Upper lobe of right lung (tissue), 1 donor: ENCODE measurements at regions not wholly inside any gene's neighbourhood (a gene's known extent, or its start where the extent isn't known, plus 50 kb on each side); places are given as distances from the start of the nearest gene placed in this dataset.

Experiments used
- ATAC-seq: fragments of 200-7000 bp; cut with Tn5 transposase; one replicate; pipeline ENCODE4 v1.9.1; 2020; ENCODE audit warnings: mild to moderate bottlenecking, moderate library complexity
- DNase-seq: peaks from one replicate; pipeline ENCODE4 v3.0.0-alpha.2; 2020
- H3K27ac ChIP-seq: fragments of 200-600 bp; one replicate; pipeline ENCODE4 v1.8.0; 2022
- H3K27me3 ChIP-seq: fragments of 200-600 bp; one replicate; pipeline ENCODE4 v1.8.0; 2022; ENCODE audit warnings: mild to moderate bottlenecking
- H3K36me3 ChIP-seq: fragments of 200-600 bp; one replicate; pipeline ENCODE4 v1.8.0; 2022
- H3K4me1 ChIP-seq: fragments of 200-600 bp; one replicate; pipeline ENCODE4 v1.8.0; 2022
- H3K4me3 ChIP-seq: fragments of 200-600 bp; one replicate; pipeline ENCODE4 v1.8.0; 2022; ENCODE audit warnings: mild to moderate bottlenecking
- H3K9me3 ChIP-seq: fragments of 200-600 bp; one replicate; pipeline ENCODE4 v1.8.0; 2022
- intact Hi-C: fragments of 100-400 bp; cut with DNase I; formaldehyde crosslinking; loops from one replicate; pipeline ENCODE4 v1.11.0; 2022
- TF ChIP-seq, protein P1 (sequence below): fragments of 200-600 bp; IDR thresholded peaks from one replicate; pipeline ENCODE4 v1.8.0; 2022; ENCODE audit warnings: antibody characterized with exemption
- donor health status: DM: no; HTN: yes; CAD: no; lungs with severe emphysema.

DNA sequence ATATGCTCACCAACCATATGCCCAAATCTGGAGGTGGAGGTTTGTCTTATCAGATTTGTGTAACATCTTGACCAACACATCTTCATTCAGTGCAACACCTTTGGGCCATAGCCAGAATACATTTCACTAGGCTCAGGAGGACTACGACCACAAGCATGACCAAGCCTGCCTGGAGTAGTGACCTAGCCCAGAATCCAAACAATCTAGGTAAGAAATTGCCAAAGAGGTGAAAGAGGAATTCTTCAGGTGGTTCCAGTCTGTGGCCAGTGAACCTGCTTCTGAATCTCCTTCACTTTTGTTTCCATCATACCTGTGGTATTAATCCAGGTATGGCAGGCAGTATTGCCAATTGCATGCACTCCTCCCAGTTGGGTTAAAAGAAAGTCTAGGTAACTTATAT is 112.8 kb upstream of the RAB18 start:
- DNase-seq (no peak), ATAC-seq (no peak)
- H3K9me3 ChIP-seq: no peaks in the 10 kb centered on the region
- H3K27me3 ChIP-seq: no peaks in the 10 kb centered on the region
- TF ChIP-seq, protein P1, sequence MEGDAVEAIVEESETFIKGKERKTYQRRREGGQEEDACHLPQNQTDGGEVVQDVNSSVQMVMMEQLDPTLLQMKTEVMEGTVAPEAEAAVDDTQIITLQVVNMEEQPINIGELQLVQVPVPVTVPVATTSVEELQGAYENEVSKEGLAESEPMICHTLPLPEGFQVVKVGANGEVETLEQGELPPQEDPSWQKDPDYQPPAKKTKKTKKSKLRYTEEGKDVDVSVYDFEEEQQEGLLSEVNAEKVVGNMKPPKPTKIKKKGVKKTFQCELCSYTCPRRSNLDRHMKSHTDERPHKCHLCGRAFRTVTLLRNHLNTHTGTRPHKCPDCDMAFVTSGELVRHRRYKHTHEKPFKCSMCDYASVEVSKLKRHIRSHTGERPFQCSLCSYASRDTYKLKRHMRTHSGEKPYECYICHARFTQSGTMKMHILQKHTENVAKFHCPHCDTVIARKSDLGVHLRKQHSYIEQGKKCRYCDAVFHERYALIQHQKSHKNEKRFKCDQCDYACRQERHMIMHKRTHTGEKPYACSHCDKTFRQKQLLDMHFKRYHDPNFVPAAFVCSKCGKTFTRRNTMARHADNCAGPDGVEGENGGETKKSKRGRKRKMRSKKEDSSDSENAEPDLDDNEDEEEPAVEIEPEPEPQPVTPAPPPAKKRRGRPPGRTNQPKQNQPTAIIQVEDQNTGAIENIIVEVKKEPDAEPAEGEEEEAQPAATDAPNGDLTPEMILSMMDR: no peak
- H3K36me3 ChIP-seq: no peaks in the 10 kb centered on the region
- no peaks in the 10 kb centered on the region for H3K4me1 ChIP-seq
- H3K4me3 ChIP-seq: no peak overlapping the region
- intact Hi-C loops: no loop called here
- no peak overlapping the region for H3K27ac ChIP-seq

DNA sequence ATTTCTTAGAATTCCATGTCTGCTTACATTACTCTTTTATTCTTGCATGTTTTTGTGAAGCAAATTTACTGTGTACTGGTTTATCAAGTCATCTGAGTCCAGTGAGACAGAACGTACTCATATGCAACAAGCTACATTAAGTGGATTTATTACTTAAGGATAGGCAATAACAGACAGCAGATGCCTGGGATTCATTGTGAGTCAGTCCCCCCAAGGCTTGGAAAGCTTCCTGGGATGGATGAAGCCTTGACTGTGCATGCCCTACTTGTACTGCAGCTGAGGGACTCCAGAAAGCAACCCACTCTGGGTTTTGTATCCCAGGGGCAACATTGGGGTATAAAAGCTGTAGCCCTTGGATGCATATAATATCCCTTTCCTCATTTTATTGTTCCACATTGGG is 113.4 kb upstream of the RAB18 start:
- ATAC-seq (no peak), DNase-seq (no peak)
- Histone ChIP-seq H3K27me3 (no peaks in the 10 kb centered on the region), H3K9me3 (no peaks in the 10 kb centered on the region), H3K4me3 (no peak overlapping the region), H3K27ac (no peak overlapping the region), H3K4me1 (no peaks in the 10 kb centered on the region), H3K36me3 (no peaks in the 10 kb centered on the region)
- intact Hi-C loops: no loop called here
- TF ChIP-seq, protein P1: no peak

DNA sequence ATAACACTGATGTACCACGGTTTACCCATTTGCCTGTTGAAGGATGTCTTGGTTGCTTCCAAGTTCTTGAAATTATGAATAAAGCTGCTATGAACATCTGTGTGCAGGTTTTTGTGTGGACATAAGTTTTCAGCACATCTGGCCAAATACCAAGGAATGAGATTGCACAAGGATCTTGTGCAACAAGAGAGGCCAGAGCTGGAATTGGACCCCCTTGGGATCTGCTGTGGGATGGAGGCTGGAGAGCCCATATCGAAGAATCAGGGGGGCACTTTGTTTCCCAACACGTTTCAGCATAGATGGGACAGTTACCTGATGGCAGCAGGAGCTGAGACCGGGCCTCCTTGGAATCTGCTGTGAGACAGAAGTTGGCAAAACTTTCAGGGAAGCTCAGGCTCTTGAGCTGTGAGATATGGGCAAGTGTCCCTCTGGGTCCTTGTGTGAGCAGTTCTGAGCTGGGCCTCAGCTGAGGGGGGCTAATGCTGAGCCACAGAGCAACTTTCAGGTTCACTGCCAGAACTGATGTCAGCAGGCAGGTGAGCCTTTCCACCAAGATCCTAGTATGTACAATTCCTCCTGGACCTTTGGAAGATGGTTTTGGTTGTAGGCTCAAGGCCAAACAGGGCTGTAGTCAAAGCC is 115.2 kb upstream of the RAB18 start:
- Histone ChIP-seq H3K27ac (no peak overlapping the region), H3K36me3 (no peaks in the 10 kb centered on the region), H3K9me3 (no peaks in the 10 kb centered on the region), H3K4me3 (no peak overlapping the region), H3K4me1 (no peaks in the 10 kb centered on the region), H3K27me3 (no peaks in the 10 kb centered on the region)
- no peak for DNase-seq
- TF ChIP-seq, protein P1: no peak
- no peak for ATAC-seq
- intact Hi-C loops: no loop called here

DNA sequence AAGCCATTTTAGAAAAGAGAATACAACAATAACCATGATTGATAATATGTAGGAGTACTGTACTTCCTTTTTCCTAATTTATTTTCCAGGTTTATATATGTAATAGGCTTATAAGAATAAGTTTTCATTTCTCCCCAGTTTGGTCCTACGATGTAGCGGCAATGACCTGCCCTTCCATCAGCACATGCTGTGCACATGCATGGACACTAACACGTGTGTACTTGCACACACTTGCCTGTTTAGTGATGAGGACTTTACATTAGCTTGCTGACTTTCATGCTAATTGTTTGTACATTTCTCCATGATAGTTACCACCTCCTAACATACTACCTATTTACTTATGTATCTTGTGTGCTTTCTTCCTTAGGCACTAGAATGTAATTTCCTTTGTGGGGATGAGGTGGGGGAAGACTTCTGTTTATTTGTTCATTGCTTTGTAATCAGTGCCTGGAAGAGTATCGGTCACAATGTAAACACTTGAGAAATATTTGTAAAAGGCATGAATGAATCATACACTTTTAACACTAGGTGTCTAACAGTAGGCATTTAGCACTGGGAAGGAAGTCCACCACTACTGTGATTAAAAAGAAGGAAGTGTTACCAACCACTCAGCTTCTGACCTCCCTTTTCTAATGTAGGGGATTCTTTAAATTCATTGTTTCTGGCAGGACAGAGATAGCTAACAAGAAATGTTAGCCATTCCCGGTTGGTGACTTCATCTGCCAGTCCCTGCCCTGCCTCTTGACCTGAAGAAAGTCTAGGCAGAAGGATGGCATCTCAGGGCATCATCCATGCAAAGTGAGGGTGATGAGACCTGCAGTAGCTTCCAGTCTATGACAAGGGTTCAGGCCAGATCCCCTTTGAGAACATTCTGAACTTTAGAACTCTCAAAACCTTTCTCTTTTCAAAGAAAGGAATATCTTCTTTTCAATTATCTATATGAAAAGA is 120.2 kb upstream of the RAB18 start:
- Histone ChIP-seq H3K27ac (no peak overlapping the region), H3K36me3 (no peaks in the 10 kb centered on the region), H3K9me3 (no peaks in the 10 kb centered on the region), H3K27me3 (peaks cover 3% of the 10 kb centered on the region), H3K4me3 (no peak overlapping the region), H3K4me1 (no peaks in the 10 kb centered on the region)
- TF ChIP-seq, protein P1: no peak
- peak; percentile 65 for ATAC-seq
- intact Hi-C loops: no loop called here
- DNase-seq: no peak

DNA sequence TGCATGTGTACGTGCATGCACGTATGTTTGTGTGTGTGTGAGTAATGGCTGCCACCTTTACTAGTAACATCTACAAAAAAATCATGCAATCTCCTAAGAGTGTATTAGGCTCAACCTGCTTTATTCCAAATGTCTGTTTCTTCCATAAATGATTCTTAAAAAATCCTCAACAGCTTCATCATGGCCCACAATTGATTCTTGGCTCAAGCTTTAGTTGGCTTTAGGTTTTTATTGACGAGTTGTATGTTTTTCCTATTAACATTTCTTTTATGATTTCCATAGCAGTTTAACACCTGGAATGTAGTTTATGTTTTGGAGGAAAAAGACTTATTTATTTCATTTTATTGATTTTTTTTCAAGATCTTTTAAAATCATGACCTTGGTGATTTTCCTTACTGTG is 121.9 kb upstream of the RAB18 start:
- DNase-seq (no peak), ATAC-seq (no peak)
- H3K4me3 ChIP-seq: no peak overlapping the region
- intact Hi-C loops: no loop called here
- H3K27ac ChIP-seq: no peak overlapping the region
- H3K27me3 ChIP-seq: peaks cover 3% of the 10 kb centered on the region
- H3K4me1 ChIP-seq: no peaks in the 10 kb centered on the region
- H3K36me3 ChIP-seq: no peaks in the 10 kb centered on the region
- TF ChIP-seq, protein P1: no peak
- H3K9me3 ChIP-seq: no peaks in the 10 kb centered on the region
